HG02840 (cell line): ENCODE measurements at regions not wholly inside any gene's neighbourhood (a gene's known extent, or its start where the extent isn't known, plus 50 kb on each side); places are given as distances from the start of the nearest gene placed in this dataset.
"Not testable (repeated sequence)": the region's sequence is repeated elsewhere in the genome, so short reads cannot be mapped to it uniquely, and the experiment has no call there.

Experiments used
- ATAC-seq: cut with Tn5 transposase; IDR thresholded peaks from one replicate; pipeline ENCODE4 v1.9.1; 2021; ENCODE audit warnings: mild to moderate bottlenecking, moderate library complexity, moderate number of reproducible peaks; ENCODE audit not compliant: unreplicated experiment, low FRiP score

GRCh38 chr6:137279279-137279678 is 60.1 kb upstream of the IFNGR1 start:
- ATAC-seq: not testable (repeated sequence)

GRCh38 chr6:137277971-137278637 is 58.9 kb upstream of the IFNGR1 start:
- ATAC-seq: no peak

- no peak for ATAC-seq
Measured at GRCh38 chr6:137272403-137272802, 53.2 kb upstream of the IFNGR1 start.

GRCh38 chr6:137271245-137272183 is 52.3 kb upstream of the IFNGR1 start:
- ATAC-seq: no peak

- ATAC-seq: no peak
Measured at GRCh38 chr6:137269803-137270202, 50.6 kb upstream of the IFNGR1 start.

GRCh38 chr6:137269347-137269746 is 50.2 kb upstream of the IFNGR1 start:
- ATAC-seq: no peak
